GM12873 (cell line): ENCODE measurements at regions not wholly inside any gene's neighbourhood (a gene's known extent, or its start where the extent isn't known, plus 50 kb on each side); places are given as distances from the start of the nearest gene placed in this dataset.

Source experiments
- TF ChIP-seq, protein P1 (sequence below): IDR thresholded peaks from 2 replicates; pipeline ENCODE4 v1.5.1; 2012; ENCODE audit warnings: low read depth, mild to moderate bottlenecking, moderate library complexity, low read length, control low read depth; ENCODE audit not compliant: insufficient read depth; ENCODE audit errors: missing control alignments

DNA sequence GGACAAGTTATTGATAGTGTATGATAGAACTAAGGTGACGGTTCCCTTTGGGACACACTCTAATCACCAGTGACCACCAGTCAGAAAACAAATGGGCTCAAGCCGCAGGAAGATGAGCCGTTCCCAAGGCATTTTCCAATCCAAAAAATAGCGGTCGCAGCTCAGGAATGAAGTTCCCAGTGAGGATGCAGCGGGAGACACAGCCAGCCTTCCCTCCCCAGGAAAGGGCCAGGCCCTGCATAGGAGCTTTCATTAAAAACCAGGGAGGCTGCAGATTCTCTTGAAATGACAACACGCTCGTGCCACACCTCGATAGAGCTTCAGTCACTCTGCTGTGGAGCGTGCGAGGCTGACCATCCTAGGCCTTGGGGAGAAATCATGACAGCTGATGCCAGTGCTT, 65.8 kb upstream of the WNT7B start:
- TF ChIP-seq, protein P1, sequence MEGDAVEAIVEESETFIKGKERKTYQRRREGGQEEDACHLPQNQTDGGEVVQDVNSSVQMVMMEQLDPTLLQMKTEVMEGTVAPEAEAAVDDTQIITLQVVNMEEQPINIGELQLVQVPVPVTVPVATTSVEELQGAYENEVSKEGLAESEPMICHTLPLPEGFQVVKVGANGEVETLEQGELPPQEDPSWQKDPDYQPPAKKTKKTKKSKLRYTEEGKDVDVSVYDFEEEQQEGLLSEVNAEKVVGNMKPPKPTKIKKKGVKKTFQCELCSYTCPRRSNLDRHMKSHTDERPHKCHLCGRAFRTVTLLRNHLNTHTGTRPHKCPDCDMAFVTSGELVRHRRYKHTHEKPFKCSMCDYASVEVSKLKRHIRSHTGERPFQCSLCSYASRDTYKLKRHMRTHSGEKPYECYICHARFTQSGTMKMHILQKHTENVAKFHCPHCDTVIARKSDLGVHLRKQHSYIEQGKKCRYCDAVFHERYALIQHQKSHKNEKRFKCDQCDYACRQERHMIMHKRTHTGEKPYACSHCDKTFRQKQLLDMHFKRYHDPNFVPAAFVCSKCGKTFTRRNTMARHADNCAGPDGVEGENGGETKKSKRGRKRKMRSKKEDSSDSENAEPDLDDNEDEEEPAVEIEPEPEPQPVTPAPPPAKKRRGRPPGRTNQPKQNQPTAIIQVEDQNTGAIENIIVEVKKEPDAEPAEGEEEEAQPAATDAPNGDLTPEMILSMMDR: no peak

DNA sequence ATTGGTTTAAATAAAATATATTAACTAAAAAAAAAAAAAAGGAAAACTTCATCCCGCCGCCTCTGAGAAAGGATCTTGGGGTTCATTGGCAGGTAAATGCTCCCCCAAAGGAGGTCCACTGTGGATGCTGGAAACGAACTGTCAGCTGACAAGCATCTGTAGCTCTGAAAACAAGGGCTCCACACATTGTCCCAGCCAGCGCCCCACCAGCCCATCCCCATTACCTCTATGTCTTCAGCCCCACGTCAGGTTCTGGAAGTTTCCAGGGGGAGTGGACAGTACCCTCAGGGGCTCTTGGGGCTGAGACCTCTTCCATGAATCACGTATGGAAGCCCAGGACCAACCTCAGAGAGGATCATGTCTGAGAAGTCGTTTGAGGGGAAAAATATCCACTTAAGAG, 66.4 kb upstream of the WNT7B start:
- TF ChIP-seq, protein P1: no peak

DNA sequence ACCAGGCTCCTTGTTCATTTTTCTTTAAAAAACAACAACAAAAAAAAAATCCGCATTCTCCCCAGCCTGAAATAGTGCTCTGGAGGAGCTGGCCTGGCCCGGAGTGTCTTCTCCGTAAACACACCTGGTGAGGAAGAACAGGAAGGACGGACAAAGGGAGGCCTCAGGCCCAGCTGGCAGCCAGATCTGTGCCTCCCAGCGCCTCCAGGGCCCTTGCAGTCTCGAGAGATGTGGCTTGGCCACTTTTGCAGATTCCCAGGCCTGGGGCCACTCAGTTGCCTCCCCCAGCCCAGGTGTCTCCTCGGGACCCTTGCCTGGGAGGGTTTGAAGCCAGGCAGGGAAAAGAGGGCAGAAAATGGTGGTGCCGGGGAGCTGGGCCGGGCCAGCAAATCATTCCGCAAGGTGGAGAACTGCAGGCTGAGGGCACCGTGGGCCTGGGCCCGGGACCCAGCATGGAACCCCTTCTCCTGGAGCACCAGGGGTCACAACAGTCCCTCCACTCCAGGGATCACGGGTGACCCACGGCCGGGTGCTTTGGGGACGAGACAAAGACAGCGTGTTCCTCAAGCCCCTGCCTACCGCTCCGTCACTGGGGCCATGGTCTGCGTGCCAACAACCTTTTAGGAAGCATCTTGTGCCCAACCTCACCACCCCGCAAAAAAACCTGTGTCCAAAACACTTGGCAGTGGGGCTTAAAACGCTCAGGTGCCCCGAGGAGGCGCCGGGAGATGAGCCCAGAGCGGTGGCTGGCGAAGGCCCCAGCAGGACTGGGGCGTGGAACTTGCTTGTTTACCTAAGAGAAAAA, 67.1 kb upstream of the WNT7B start:
- TF ChIP-seq, protein P1: no peak

DNA sequence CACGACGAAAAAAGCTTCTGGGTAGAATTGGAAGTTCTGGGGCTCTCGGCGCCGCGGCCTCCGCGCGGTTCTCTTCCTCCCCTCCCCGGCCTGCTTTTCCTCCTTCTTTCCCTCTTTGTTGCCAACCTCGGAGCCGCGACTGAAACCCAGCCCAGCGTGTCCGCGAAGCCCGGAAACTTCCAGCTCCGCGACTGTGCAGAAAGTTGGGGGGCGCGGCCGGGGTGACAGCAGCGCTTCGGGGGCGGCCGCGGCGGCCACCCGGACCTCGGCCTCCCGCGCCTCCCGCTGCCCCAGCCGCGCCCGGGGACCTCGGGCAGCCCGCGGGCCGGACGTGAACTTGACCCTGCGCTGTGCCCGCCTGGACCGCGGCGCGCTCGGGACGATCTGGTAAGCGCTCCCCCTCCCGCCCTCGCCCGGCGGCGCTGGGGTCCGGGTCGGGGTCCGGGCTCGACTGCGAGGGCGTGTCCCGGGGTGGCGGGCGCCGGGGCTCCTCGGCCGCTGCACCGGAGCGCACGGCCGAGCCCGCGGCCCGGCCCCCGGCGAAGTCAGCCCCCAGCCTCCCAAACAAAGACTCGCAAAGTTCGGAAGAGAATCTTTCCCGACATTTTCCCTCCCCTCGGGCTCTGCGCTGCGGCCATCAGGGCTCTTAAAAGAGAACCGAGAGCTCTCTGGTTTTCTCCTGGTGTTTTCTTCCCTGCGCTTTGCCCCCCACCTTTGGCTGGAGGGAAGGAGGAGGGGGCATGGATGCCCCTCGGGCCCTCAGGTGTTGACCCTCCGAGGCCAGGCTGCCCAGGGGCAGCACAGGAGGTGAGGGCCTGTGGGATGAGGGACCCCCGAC, 67.9 kb upstream of the WNT7B start:
- TF ChIP-seq, protein P1: no peak

DNA sequence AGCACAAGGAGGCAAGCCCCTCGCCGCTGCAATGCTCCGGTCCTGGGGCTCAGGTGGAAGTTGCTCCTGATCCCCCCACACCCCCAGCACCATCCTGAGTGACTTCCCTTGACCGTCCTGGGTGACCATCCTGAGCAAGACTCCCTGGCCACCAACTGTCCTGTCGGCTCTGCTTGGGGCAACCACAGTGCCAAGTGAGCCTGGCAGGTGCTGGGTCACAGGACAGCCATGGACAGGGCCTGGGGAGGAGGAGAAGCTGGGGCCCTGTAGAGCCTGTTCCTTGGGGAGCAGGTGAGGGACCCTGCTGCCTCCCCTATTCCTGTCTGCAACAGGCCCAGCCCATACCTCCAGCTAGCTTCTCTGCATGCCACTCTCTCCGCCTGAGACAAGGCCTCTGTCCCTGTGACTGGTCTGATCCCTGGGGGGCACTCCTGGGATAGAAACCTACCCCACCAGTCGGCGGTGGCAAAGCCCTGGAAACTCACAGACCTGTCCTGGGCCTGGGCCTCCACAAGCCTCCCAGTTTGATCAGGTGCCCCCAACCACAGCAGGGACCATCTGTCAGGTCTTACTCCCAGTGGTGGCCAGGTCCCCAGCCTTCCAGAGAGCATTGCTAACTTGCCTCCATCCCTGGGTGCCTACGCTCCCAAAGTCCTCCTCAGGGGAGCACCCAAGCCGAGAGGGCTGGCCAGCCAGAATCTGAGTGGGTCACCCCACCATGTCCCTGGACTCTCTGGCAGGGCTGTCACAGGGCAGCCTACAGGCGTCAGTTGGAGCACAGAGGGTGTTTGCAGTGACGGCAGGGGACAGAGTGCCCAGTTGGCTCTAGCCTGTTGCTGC, 68.7 kb upstream of the WNT7B start:
- TF ChIP-seq, protein P1: no peak

DNA sequence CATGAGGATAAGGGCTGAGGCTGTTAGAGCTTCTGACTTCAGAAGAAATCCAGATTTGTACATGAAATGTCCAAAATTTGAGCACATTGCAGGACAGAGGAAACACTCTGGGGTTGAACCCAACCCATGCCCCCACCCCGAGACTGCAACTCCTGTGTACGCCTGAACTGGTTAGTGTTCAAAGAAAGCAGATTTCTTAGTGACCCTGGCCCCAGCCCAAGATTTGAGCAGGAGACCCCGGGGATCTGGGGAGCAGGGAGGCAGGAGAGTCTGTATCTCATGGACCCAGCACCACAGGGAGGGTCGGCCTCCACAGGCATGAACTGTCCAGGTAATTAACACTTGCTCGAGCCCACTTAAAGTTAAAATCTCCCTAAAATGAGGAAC, 69.3 kb upstream of the WNT7B start:
- TF ChIP-seq, protein P1: no peak

DNA sequence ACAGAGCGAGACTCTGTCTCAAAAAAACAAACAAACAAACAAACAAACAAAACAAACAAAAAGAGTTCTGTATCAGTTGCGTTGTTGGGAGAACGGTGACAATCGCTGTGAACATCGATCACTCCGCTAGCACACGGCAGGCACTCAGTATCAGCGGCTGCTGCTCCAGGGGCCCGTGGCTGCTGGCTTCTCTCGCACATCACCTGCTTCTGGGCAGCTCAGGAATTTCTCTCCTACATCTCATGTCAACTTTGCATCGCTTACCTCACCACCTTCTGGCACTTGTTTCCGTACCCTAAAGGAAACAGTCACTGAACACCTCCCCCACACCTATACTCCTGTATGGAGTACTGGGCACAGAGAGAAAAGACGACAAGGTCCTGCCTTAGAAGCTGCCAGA, 70.3 kb upstream of the WNT7B start:
- TF ChIP-seq, protein P1: no peak
